Keratinocyte (primary cell): ENCODE measurements at regions not wholly inside any gene's neighbourhood (a gene's known extent, or its start where the extent isn't known, plus 50 kb on each side); places are given as distances from the start of the nearest gene placed in this dataset.

Source experiments
- DNase-seq: peaks from one replicate; pipeline ENCODE4 v3.0.0-alpha.2; 2011; ENCODE audit warnings: low read depth, missing footprints, low spot score
- FAIRE-seq: peaks from 2 replicates; lab custom pipeline; 2011; peaks lifted over from hg19 to GRCh38; lab: Jason Lieb, UNC
- H2AFZ ChIP-seq: 2 replicates; pipeline ENCODE4 v1.6.0; 2012; ENCODE audit warnings: low read length, control low read depth, inconsistent platforms; ENCODE audit not compliant: control insufficient read depth
- H3K27ac ChIP-seq: 2 replicates; pipeline ENCODE4 v1.5.1; 2011; ENCODE audit warnings: low read length; ENCODE audit not compliant: control insufficient read depth, insufficient read depth
- H3K27me3 ChIP-seq: 3 replicates; pipeline ENCODE4 v1.6.0; 2011; ENCODE audit warnings: low read length; ENCODE audit not compliant: control insufficient read depth, insufficient read depth; ENCODE audit errors: extremely low read depth
- H3K36me3 ChIP-seq, 2 experiments: 2 replicates in 1 of 2; 3 replicates in 1 of 2; pipeline ENCODE4 v1.5.1; 2011; ENCODE audit warnings: low read length in 2 of 2, mild to moderate bottlenecking in 1 of 2; ENCODE audit not compliant: control insufficient read depth in 2 of 2, insufficient read depth in 2 of 2; ENCODE audit errors: extremely low read depth in 1 of 2
- H3K4me1 ChIP-seq: 3 replicates; pipeline ENCODE4 v1.5.1; 2011; ENCODE audit warnings: low read length; ENCODE audit not compliant: control insufficient read depth, insufficient read depth; ENCODE audit errors: extremely low read depth
- H3K4me2 ChIP-seq: 3 replicates; pipeline ENCODE4 v1.6.0; 2011; ENCODE audit warnings: low read depth, low read length; ENCODE audit not compliant: control insufficient read depth, insufficient read depth; ENCODE audit errors: extremely low read depth
- H3K4me3 ChIP-seq, 3 experiments: fragments of 200-600 bp in 1 of 3; sonication (generic) in 1 of 3; 2 replicates in 2 of 3; 3 replicates in 1 of 3; pipeline ENCODE4 v1.5.1; 2011 to 2016; ENCODE audit warnings: low read length in 3 of 3, mild to moderate bottlenecking in 3 of 3, control low read depth in 2 of 3, inconsistent platforms in 1 of 3, low read depth in 1 of 3, mixed read lengths in 1 of 3, mixed run types in 1 of 3, moderate library complexity in 1 of 3; ENCODE audit not compliant: control insufficient read depth in 2 of 3, insufficient read depth in 2 of 3; ENCODE audit errors: extremely low read depth in 1 of 3
- H3K79me2 ChIP-seq: 2 replicates; pipeline ENCODE4 v1.6.0; 2012; ENCODE audit warnings: low read length; ENCODE audit not compliant: control insufficient read depth, insufficient read depth
- H3K9ac ChIP-seq: 3 replicates; pipeline ENCODE4 v1.6.0; 2011; ENCODE audit warnings: low read length; ENCODE audit not compliant: control insufficient read depth, insufficient read depth; ENCODE audit errors: extremely low read depth
- H3K9me1 ChIP-seq: 3 replicates; pipeline ENCODE4 v1.6.0; 2011; ENCODE audit warnings: low read length; ENCODE audit not compliant: control insufficient read depth, insufficient read depth; ENCODE audit errors: extremely low read depth
- H3K9me3 ChIP-seq: 2 replicates; pipeline ENCODE4 v1.5.1; 2012; ENCODE audit warnings: low read depth, low read length; ENCODE audit not compliant: control insufficient read depth
- H4K20me1 ChIP-seq: 3 replicates; pipeline ENCODE4 v1.6.0; 2011; ENCODE audit warnings: low read length; ENCODE audit not compliant: control insufficient read depth, insufficient read depth; ENCODE audit errors: extremely low read depth
- EZH2 ChIP-seq: IDR thresholded peaks from one replicate; pipeline ENCODE4 v1.6.1; 2012; ENCODE audit warnings: inconsistent platforms, mild to moderate bottlenecking, low read length, moderate library complexity
- dilution Hi-C: fragments of 300-500 bp; cut with MboI; formaldehyde crosslinking; loops from one replicate; pipeline ENCODE4 v1.7.0; 2020; ENCODE audit warnings: low sequenced_read_pairs; ENCODE audit not compliant: extremely low pct_ligation_motif_present
- TF ChIP-seq, protein P1 (sequence below), 3 experiments: IDR thresholded peaks in 1 of 3; conservative IDR thresholded peaks in 1 of 3; optimal IDR thresholded peaks in 1 of 3; 2 replicates in 2 of 3; 3 replicates in 1 of 3; pipeline versions ENCODE3 to v1.5.1; 2011; ENCODE audit warnings: low read length in 3 of 3, mild to moderate bottlenecking in 3 of 3, moderate library complexity in 2 of 3, control low read depth in 1 of 3, inconsistent platforms in 1 of 3; ENCODE audit not compliant: insufficient read depth in 2 of 3; ENCODE audit errors: extremely low read depth in 1 of 3

GRCh38 chr16:65991149-65991701 lies 375.3 kb upstream of the CDH5 start:
- H3K36me3 ChIP-seq: no peaks in the 10 kb centered on the region

DNA sequence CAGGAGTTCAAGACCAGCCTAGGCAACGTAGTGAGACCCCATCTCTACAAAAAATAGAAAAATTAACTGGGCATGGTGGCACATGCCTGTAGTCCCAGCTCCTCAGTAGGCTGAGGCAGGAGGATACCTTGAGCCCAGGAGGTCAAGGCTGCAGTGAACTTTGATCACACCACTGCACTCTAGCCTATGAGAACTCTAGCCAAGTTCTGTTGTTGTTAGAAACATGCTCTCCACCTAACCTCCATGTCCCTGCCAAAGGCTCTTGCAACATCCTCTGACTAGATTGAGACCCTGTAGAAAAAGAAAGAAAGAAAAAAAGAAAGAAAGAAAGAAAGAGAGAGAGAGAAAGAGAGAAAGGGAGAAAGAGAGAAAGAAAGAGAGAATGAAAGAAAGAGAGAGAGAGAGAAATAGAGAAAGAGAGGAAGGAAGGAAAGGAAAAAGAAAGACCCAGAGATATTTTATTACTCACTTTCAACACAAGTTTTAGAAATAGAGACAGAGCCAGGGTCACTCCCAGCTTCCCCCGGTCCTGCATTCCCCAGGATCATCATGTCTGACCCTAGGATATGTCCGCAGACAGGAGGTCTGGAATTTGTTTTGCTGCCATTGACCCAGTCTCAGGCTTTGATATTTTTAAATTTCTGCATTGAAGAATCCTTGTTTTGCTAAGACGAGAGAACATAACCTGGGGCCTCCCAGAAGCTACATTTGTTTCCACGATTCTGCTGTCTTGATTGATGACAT lies 376.5 kb upstream of the CDH5 start:
- no peaks in the 10 kb centered on the region for H3K79me2 ChIP-seq
- H3K9me1 ChIP-seq: no peaks in the 10 kb centered on the region
- H3K4me3 ChIP-seq: no peak overlapping the region
- H3K4me2 ChIP-seq: no peak overlapping the region
- H3K36me3 ChIP-seq: no peaks in the 10 kb centered on the region
- no peak for DNase-seq
- no peak overlapping the region for H3K9ac ChIP-seq
- dilution Hi-C loops: no loop called here
- TF ChIP-seq, protein P1, sequence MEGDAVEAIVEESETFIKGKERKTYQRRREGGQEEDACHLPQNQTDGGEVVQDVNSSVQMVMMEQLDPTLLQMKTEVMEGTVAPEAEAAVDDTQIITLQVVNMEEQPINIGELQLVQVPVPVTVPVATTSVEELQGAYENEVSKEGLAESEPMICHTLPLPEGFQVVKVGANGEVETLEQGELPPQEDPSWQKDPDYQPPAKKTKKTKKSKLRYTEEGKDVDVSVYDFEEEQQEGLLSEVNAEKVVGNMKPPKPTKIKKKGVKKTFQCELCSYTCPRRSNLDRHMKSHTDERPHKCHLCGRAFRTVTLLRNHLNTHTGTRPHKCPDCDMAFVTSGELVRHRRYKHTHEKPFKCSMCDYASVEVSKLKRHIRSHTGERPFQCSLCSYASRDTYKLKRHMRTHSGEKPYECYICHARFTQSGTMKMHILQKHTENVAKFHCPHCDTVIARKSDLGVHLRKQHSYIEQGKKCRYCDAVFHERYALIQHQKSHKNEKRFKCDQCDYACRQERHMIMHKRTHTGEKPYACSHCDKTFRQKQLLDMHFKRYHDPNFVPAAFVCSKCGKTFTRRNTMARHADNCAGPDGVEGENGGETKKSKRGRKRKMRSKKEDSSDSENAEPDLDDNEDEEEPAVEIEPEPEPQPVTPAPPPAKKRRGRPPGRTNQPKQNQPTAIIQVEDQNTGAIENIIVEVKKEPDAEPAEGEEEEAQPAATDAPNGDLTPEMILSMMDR (optimal IDR thresholded peaks at IDR 0.05 in 1 of 3, IDR thresholded peaks at IDR 0.05 in 1 of 3, conservative IDR thresholded peaks at IDR 0.05 in 1 of 3; ENCODE audit: extremely low read depth in 1 of 3, insufficient read depth in 2 of 3, low read length in 3 of 3): no peak
- no peak for TF ChIP-seq EZH2
- H3K9me3 ChIP-seq: no peaks in the 10 kb centered on the region
- H3K27ac ChIP-seq: no peak overlapping the region
- H3K4me1 ChIP-seq: no peaks in the 10 kb centered on the region
- no peak overlapping the region for H2AFZ ChIP-seq
- H4K20me1 ChIP-seq: no peaks in the 10 kb centered on the region
- H3K27me3 ChIP-seq: peaks cover 13% of the 10 kb centered on the region
- no peak for FAIRE-seq

More at GRCh38 chr16:65991149-65991701, 375.3 kb upstream of the CDH5 start:
- H3K79me2 ChIP-seq: no peaks in the 10 kb centered on the region
- no peaks in the 10 kb centered on the region for H3K4me1 ChIP-seq
- dilution Hi-C loops: no loop called here
- H4K20me1 ChIP-seq: no peaks in the 10 kb centered on the region
- H3K4me2 ChIP-seq: no peak overlapping the region
- TF ChIP-seq, protein P1 (optimal IDR thresholded peaks at IDR 0.05 in 1 of 3, IDR thresholded peaks at IDR 0.05 in 1 of 3, conservative IDR thresholded peaks at IDR 0.05 in 1 of 3; ENCODE audit: extremely low read depth in 1 of 3, insufficient read depth in 2 of 3, low read length in 3 of 3): no peak
- TF ChIP-seq EZH2: no peak
- H3K9ac ChIP-seq: no peak overlapping the region
- FAIRE-seq: no peak
- H3K27me3 ChIP-seq: peaks cover 13% of the 10 kb centered on the region
- no peak overlapping the region for H2AFZ ChIP-seq
- no peak overlapping the region for H3K27ac ChIP-seq
- H3K9me3 ChIP-seq: no peaks in the 10 kb centered on the region
- DNase-seq: no peak
- no peaks in the 10 kb centered on the region for H3K9me1 ChIP-seq
- H3K4me3 ChIP-seq: no peak overlapping the region
